GM23338 (cell line): ENCODE measurements at regions not wholly inside any gene's neighbourhood (a gene's known extent, or its start where the extent isn't known, plus 50 kb on each side); places are given as distances from the start of the nearest gene placed in this dataset.

Experiments
- ATAC-seq: fragments of 200-7000 bp; cut with Tn5 transposase; 3 replicates; pipeline ENCODE4 v1.9.1; 2020
- DNase-seq: peaks from one replicate; pipeline ENCODE4 v3.0.0-alpha.2; 2015; ENCODE audit warnings: low spot score
- H2AFZ ChIP-seq: fragments of 200-600 bp; sonication (generic); 2 replicates; pipeline ENCODE4 v1.8.0; 2016; ENCODE audit warnings: antibody characterized with exemption, mild to moderate bottlenecking, moderate library complexity
- H3F3A ChIP-seq: fragments of 200-600 bp; sonication (generic); replicated peaks from 2 replicates; pipeline ENCODE4 v1.8.0; 2017; ENCODE audit warnings: antibody characterized with exemption, mixed run types, low read depth
- H3K27ac ChIP-seq: fragments of 200-600 bp; sonication (generic); 2 replicates; pipeline ENCODE4 v1.6.1; 2016; ENCODE audit warnings: low read depth
- H3K27me3 ChIP-seq: fragments of 200-600 bp; sonication (generic); 2 replicates; pipeline ENCODE4 v1.8.0; 2016; ENCODE audit warnings: mild to moderate bottlenecking, mixed run types, moderate library complexity; ENCODE audit not compliant: insufficient read depth
- H3K36me3 ChIP-seq: fragments of 200-600 bp; sonication (generic); 2 replicates; pipeline ENCODE4 v1.8.0; 2016; ENCODE audit warnings: mild to moderate bottlenecking; ENCODE audit not compliant: insufficient read depth
- H3K4me1 ChIP-seq: fragments of 200-600 bp; sonication (generic); 2 replicates; pipeline ENCODE4 v1.8.0; 2016; ENCODE audit warnings: mild to moderate bottlenecking, moderate library complexity; ENCODE audit not compliant: insufficient read depth
- H3K4me2 ChIP-seq: fragments of 200-600 bp; sonication (generic); 2 replicates; pipeline ENCODE4 v1.7.1; 2017; ENCODE audit warnings: mixed run types
- H3K4me3 ChIP-seq: fragments of 200-600 bp; sonication (generic); 2 replicates; pipeline ENCODE4 v1.6.1; 2016; ENCODE audit warnings: mixed run types
- H3K79me2 ChIP-seq: fragments of 200-600 bp; sonication (generic); replicated peaks from 2 replicates; pipeline ENCODE4 v1.8.0; 2017; ENCODE audit warnings: mild to moderate bottlenecking; ENCODE audit not compliant: insufficient read depth
- H3K9me2 ChIP-seq: fragments of 200-600 bp; sonication (generic); 2 replicates; pipeline ENCODE4 v1.8.0; 2017; ENCODE audit not compliant: insufficient read depth
- H4K20me1 ChIP-seq: fragments of 200-600 bp; sonication (generic); replicated peaks from 2 replicates; pipeline ENCODE4 v1.8.0; 2017; ENCODE audit warnings: mild to moderate bottlenecking; ENCODE audit not compliant: insufficient read depth
- H3K27ac Mint-ChIP-seq: 2 replicates; pipeline ENCODE4 v1.8.0; 2020; ENCODE audit warnings: inconsistent platforms, mild to moderate bottlenecking, moderate library complexity, mixed read lengths
- H3K27me3 Mint-ChIP-seq: 3 replicates; pipeline ENCODE4 v1.8.0; 2022; ENCODE audit warnings: low read depth, mild to moderate bottlenecking, moderate library complexity, mixed read lengths, inconsistent platforms; ENCODE audit not compliant: insufficient read depth, poor library complexity
- H3K36me3 Mint-ChIP-seq: 3 replicates; pipeline ENCODE4 v1.8.0; 2021; ENCODE audit warnings: low read depth, mild to moderate bottlenecking, inconsistent platforms, moderate library complexity, mixed read lengths
- H3K4me1 Mint-ChIP-seq: 3 replicates; pipeline ENCODE4 v1.8.0; 2020; ENCODE audit warnings: mild to moderate bottlenecking, inconsistent platforms, mixed read lengths
- H3K4me3 Mint-ChIP-seq: 3 replicates; pipeline ENCODE4 v1.8.0; 2021; ENCODE audit warnings: moderate library complexity, mild to moderate bottlenecking, inconsistent platforms, mixed read lengths
- H3K9me3 Mint-ChIP-seq: 3 replicates; pipeline ENCODE4 v1.8.0; 2020; ENCODE audit warnings: moderate library complexity, mild to moderate bottlenecking, inconsistent platforms, mixed read lengths
- CREB1 ChIP-seq: fragments of 250-450 bp; sonication (Bioruptor Pico); IDR thresholded peaks from 2 replicates; pipeline ENCODE4 v1.5.0; 2020; ENCODE audit warnings: low read depth, mild to moderate bottlenecking, moderate library complexity
- EZH2 ChIP-seq: fragments of 200-600 bp; sonication (generic); IDR thresholded peaks from one replicate; pipeline ENCODE4 v1.8.0; 2017; ENCODE audit warnings: antibody characterized with exemption, mild to moderate bottlenecking, low read depth; ENCODE audit not compliant: unreplicated experiment
- EZH2phosphoT487 ChIP-seq: fragments of 200-600 bp; sonication (generic); IDR thresholded peaks from one replicate; pipeline ENCODE4 v1.8.1; 2018; ENCODE audit warnings: antibody characterized with exemption; ENCODE audit not compliant: unreplicated experiment
- JUNB ChIP-seq: IDR thresholded peaks from one replicate; pipeline ENCODE4 v1.6.1; 2016; ENCODE audit warnings: antibody characterized with exemption; ENCODE audit not compliant: unreplicated experiment
- NANOG ChIP-seq: IDR thresholded peaks from 2 replicates; pipeline ENCODE4 v1.6.1; 2016; ENCODE audit warnings: antibody characterized with exemption, borderline replicate concordance
- POLR2AphosphoS5 ChIP-seq: IDR thresholded peaks from 2 replicates; pipeline ENCODE4 v1.6.1; 2016; ENCODE audit warnings: antibody characterized with exemption, low read depth
- STAT1 ChIP-seq: IDR thresholded peaks from one replicate; pipeline ENCODE4 v1.6.1; 2016; ENCODE audit warnings: antibody characterized with exemption; ENCODE audit not compliant: unreplicated experiment
- ZNF114 ChIP-seq: fragments of 250-450 bp; sonication (Bioruptor Pico); IDR thresholded peaks from 2 replicates; pipeline ENCODE4 v1.5.0; 2020; ENCODE audit warnings: mild to moderate bottlenecking, moderate library complexity
- ZNF331 ChIP-seq: fragments of 250-450 bp; sonication (Bioruptor Pico); IDR thresholded peaks from 2 replicates; pipeline ENCODE4 v1.5.0; 2020; ENCODE audit warnings: low read depth, mild to moderate bottlenecking, moderate library complexity
- TF ChIP-seq, protein P1 (sequence below): IDR thresholded peaks from one replicate; pipeline ENCODE4 v1.6.1; 2018; ENCODE audit warnings: antibody characterized with exemption; ENCODE audit not compliant: unreplicated experiment
- TF ChIP-seq, protein P2 (sequence below), 2 experiments: fragments of 200-600 bp in 1 of 2; sonication (generic) in 1 of 2; conservative IDR thresholded peaks; 2 replicates each; pipeline versions ENCODE4 v1.5.1 to v1.6.1; 2016 to 2017; ENCODE audit warnings: antibody characterized with exemption in 2 of 2, low read depth in 2 of 2, mild to moderate bottlenecking in 2 of 2, moderate library complexity in 1 of 2
- TF ChIP-seq, protein P3 (sequence below): fragments of 250-450 bp; sonication (Bioruptor Pico); IDR thresholded peaks from 2 replicates; pipeline ENCODE4 v1.5.0; 2020; ENCODE audit warnings: mild to moderate bottlenecking, moderate library complexity
- TF ChIP-seq, protein P4 (sequence below): IDR thresholded peaks from 2 replicates; pipeline ENCODE4 v1.6.1; 2016; ENCODE audit warnings: antibody characterized with exemption

DNA sequence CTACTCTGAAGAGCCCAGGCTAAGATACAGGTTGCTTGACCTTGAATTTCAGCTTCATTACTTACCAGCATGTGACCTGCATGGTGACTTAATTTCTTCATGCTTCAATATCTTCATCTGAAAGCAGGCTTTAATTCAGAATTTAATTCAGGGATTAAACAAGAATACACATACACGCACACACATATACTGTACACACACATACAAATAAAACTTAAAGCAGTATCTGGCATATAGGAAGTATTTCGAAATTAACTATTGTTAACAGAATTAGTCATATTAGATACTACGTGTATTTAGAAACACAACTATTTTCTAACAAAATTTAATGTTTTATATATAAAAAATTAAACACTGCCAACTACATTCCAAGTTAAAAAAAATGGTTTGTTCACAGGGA is 640.3 kb downstream of the SLC6A15 start:
- DNase-seq, result no peak
- no peak overlapping the region for H3K4me2 ChIP-seq
- H3K4me3 ChIP-seq, result no peak overlapping the region
- no peak overlapping the region for H3K27ac ChIP-seq
- no peak overlapping the region for H2AFZ ChIP-seq
- Mint-ChIP-seq H3K27ac (no peak overlapping the region), H3K9me3 (no peaks in the 10 kb centered on the region), H3K4me1 (peaks cover 12% of the 10 kb centered on the region), H3K4me3 (no peak overlapping the region), H3K36me3 (no peaks in the 10 kb centered on the region), H3K27me3 (peaks cover 7% of the 10 kb centered on the region)
- peaks cover 4% of the 10 kb centered on the region; the same call in 1 of the 2 replicates for H3K4me1 ChIP-seq
- H3K36me3 ChIP-seq, result no peaks in the 10 kb centered on the region
- H3F3A ChIP-seq, result no peaks in the 10 kb centered on the region
- H4K20me1 ChIP-seq, result no peaks in the 10 kb centered on the region
- no peak for ATAC-seq
- TF ChIP-seq, protein P1, sequence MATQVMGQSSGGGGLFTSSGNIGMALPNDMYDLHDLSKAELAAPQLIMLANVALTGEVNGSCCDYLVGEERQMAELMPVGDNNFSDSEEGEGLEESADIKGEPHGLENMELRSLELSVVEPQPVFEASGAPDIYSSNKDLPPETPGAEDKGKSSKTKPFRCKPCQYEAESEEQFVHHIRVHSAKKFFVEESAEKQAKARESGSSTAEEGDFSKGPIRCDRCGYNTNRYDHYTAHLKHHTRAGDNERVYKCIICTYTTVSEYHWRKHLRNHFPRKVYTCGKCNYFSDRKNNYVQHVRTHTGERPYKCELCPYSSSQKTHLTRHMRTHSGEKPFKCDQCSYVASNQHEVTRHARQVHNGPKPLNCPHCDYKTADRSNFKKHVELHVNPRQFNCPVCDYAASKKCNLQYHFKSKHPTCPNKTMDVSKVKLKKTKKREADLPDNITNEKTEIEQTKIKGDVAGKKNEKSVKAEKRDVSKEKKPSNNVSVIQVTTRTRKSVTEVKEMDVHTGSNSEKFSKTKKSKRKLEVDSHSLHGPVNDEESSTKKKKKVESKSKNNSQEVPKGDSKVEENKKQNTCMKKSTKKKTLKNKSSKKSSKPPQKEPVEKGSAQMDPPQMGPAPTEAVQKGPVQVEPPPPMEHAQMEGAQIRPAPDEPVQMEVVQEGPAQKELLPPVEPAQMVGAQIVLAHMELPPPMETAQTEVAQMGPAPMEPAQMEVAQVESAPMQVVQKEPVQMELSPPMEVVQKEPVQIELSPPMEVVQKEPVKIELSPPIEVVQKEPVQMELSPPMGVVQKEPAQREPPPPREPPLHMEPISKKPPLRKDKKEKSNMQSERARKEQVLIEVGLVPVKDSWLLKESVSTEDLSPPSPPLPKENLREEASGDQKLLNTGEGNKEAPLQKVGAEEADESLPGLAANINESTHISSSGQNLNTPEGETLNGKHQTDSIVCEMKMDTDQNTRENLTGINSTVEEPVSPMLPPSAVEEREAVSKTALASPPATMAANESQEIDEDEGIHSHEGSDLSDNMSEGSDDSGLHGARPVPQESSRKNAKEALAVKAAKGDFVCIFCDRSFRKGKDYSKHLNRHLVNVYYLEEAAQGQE, result no peak
- TF ChIP-seq, protein P2, sequence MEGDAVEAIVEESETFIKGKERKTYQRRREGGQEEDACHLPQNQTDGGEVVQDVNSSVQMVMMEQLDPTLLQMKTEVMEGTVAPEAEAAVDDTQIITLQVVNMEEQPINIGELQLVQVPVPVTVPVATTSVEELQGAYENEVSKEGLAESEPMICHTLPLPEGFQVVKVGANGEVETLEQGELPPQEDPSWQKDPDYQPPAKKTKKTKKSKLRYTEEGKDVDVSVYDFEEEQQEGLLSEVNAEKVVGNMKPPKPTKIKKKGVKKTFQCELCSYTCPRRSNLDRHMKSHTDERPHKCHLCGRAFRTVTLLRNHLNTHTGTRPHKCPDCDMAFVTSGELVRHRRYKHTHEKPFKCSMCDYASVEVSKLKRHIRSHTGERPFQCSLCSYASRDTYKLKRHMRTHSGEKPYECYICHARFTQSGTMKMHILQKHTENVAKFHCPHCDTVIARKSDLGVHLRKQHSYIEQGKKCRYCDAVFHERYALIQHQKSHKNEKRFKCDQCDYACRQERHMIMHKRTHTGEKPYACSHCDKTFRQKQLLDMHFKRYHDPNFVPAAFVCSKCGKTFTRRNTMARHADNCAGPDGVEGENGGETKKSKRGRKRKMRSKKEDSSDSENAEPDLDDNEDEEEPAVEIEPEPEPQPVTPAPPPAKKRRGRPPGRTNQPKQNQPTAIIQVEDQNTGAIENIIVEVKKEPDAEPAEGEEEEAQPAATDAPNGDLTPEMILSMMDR (conservative IDR thresholded peaks at IDR 0.05; ENCODE audit: low read depth in 2 of 2), result no peak
- TF ChIP-seq STAT1, result no peak
- TF ChIP-seq NANOG, result no peak
- no peak for TF ChIP-seq POLR2AphosphoS5
- TF ChIP-seq EZH2phosphoT487, result no peak
- no peak for TF ChIP-seq JUNB
- TF ChIP-seq, protein P3, sequence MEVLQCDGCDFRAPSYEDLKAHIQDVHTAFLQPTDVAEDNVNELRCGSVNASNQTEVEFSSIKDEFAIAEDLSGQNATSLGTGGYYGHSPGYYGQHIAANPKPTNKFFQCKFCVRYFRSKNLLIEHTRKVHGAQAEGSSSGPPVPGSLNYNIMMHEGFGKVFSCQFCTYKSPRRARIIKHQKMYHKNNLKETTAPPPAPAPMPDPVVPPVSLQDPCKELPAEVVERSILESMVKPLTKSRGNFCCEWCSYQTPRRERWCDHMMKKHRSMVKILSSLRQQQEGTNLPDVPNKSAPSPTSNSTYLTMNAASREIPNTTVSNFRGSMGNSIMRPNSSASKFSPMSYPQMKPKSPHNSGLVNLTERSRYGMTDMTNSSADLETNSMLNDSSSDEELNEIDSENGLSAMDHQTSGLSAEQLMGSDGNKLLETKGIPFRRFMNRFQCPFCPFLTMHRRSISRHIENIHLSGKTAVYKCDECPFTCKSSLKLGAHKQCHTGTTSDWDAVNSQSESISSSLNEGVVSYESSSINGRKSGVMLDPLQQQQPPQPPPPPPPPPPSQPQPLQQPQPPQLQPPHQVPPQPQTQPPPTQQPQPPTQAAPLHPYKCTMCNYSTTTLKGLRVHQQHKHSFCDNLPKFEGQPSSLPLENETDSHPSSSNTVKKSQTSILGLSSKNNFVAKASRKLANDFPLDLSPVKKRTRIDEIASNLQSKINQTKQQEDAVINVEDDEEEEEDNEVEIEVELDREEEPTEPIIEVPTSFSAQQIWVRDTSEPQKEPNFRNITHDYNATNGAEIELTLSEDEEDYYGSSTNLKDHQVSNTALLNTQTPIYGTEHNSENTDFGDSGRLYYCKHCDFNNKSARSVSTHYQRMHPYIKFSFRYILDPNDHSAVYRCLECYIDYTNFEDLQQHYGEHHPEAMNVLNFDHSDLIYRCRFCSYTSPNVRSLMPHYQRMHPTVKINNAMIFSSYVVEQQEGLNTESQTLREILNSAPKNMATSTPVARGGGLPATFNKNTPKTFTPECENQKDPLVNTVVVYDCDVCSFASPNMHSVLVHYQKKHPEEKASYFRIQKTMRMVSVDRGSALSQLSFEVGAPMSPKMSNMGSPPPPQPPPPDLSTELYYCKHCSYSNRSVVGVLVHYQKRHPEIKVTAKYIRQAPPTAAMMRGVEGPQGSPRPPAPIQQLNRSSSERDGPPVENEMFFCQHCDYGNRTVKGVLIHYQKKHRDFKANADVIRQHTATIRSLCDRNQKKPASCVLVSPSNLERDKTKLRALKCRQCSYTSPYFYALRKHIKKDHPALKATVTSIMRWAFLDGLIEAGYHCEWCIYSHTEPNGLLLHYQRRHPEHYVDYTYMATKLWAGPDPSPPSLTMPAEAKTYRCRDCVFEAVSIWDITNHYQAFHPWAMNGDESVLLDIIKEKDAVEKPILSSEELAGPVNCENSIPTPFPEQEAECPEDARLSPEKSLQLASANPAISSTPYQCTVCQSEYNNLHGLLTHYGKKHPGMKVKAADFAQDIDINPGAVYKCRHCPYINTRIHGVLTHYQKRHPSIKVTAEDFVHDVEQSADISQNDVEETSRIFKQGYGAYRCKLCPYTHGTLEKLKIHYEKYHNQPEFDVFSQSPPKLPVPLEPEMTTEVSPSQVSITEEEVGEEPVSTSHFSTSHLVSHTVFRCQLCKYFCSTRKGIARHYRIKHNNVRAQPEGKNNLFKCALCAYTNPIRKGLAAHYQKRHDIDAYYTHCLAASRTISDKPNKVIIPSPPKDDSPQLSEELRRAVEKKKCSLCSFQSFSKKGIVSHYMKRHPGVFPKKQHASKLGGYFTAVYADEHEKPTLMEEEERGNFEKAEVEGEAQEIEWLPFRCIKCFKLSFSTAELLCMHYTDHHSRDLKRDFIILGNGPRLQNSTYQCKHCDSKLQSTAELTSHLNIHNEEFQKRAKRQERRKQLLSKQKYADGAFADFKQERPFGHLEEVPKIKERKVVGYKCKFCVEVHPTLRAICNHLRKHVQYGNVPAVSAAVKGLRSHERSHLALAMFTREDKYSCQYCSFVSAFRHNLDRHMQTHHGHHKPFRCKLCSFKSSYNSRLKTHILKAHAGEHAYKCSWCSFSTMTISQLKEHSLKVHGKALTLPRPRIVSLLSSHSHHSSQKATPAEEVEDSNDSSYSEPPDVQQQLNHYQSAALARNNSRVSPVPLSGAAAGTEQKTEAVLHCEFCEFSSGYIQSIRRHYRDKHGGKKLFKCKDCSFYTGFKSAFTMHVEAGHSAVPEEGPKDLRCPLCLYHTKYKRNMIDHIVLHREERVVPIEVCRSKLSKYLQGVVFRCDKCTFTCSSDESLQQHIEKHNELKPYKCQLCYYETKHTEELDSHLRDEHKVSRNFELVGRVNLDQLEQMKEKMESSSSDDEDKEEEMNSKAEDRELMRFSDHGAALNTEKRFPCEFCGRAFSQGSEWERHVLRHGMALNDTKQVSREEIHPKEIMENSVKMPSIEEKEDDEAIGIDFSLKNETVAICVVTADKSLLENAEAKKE, result no peak
- TF ChIP-seq, protein P4, sequence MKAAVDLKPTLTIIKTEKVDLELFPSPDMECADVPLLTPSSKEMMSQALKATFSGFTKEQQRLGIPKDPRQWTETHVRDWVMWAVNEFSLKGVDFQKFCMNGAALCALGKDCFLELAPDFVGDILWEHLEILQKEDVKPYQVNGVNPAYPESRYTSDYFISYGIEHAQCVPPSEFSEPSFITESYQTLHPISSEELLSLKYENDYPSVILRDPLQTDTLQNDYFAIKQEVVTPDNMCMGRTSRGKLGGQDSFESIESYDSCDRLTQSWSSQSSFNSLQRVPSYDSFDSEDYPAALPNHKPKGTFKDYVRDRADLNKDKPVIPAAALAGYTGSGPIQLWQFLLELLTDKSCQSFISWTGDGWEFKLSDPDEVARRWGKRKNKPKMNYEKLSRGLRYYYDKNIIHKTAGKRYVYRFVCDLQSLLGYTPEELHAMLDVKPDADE, result no peak
- no peak for TF ChIP-seq EZH2
- TF ChIP-seq CREB1 (CRISPR knock-in tag), result no peak
- TF ChIP-seq ZNF114, result no peak
- no peak for TF ChIP-seq ZNF331 (CRISPR knock-in tag)
- no peaks in the 10 kb centered on the region for H3K9me2 ChIP-seq
- H3K79me2 ChIP-seq, result no peaks in the 10 kb centered on the region
- peaks cover 60% of the 10 kb centered on the region for H3K27me3 ChIP-seq
